ENCODE measurements at regions not wholly inside any gene's neighbourhood (a gene's known extent, or its start where the extent isn't known, plus 50 kb on each side); places are given as distances from the start of the nearest gene placed in this dataset.

GRCh38 chr18:41216341-41217003 lies 738.6 kb upstream of the PIK3C3 start:
- no TSS peak for BruUV-seq (replicated peaks)
- Histone ChIP-seq H3K27ac (ENCODE audit: control insufficient read depth, insufficient read depth) (no peak overlapping the region), H3K4me2 (ENCODE audit: control insufficient read depth, insufficient read depth) (no peak overlapping the region), H3K9ac (ENCODE audit: control insufficient read depth, insufficient read depth, low read length) (no peak overlapping the region), H3K79me2 (ENCODE audit: control insufficient read depth, insufficient read depth, low read length) (no peaks in the 10 kb centered on the region), H3K27me3 (replicated peaks in 1 of 2; ENCODE audit: control insufficient read depth in 2 of 2, insufficient read depth in 2 of 2, low read length in 1 of 2) (no peaks in the 10 kb centered on the region), H2AFZ (ENCODE audit: control insufficient read depth, low read depth, low read length) (no peak overlapping the region), H3K36me3 (ENCODE audit: control insufficient read depth in 2 of 2, insufficient read depth in 2 of 2, low read length in 1 of 2) (no peaks in the 10 kb centered on the region), H4K20me1 (ENCODE audit: control insufficient read depth, insufficient read depth) (no peaks in the 10 kb centered on the region), H3K4me1 (ENCODE audit: control insufficient read depth, insufficient read depth, low read length) (no peaks in the 10 kb centered on the region), H3K4me3 (no peak overlapping the region), H3K9me3 (replicated peaks; ENCODE audit: control insufficient read depth, insufficient read depth, low read length) (no peaks in the 10 kb centered on the region)
- WGBS (ENCODE audit: insufficient coverage, insufficient replicate concordance, low lambda C conversion rate, missing lambda C conversion rate): 35% methylated on average over 4 of the region's 4 CpGs
- ChIA-PET POLR2A (interaction anchor here (0.5 kb wide), 1 partner anchor 92 kb away, joined by 5 read pairs; no protein-coding TSS in a partner anchor), CTCF (no interaction called here), SMC1A (ENCODE audit: uncharacterized antibody, unreplicated experiment) (interaction anchor here (1.1 kb wide), 1 partner anchor 16 kb away, joined by 3 read pairs; no protein-coding TSS in a partner anchor), RAD21 (ENCODE audit: unreplicated experiment) (no interaction called here)
- DNase-seq (ENCODE audit: low read depth, low spot score): no peak
- ATAC-seq: no peak
- intact Hi-C loops (cut with micrococcal nuclease; ENCODE audit: unreplicated experiment): no loop called here
- no peak for FAIRE-seq
- in situ Hi-C loops (cut with MboI): no loop called here
- TF ChIP-seq CTCF (IDR thresholded peaks at IDR 0.05 in 2 of 3, conservative IDR thresholded peaks at IDR 0.05 in 1 of 3; ENCODE audit: control insufficient read depth in 2 of 3, extremely low read depth in 1 of 3, insufficient read depth in 1 of 3, low read depth in 3 of 3, low read length in 3 of 3) (no peak), RCOR1 (conservative IDR thresholded peaks at IDR 0.05; ENCODE audit: low read depth, low read length) (no peak), GATAD2B (conservative IDR thresholded peaks at IDR 0.05; ENCODE audit: low read depth) (no peak), ATF3 (IDR thresholded peaks at IDR 0.05; ENCODE audit: borderline replicate concordance, extremely low read depth, low read depth, low read length) (no peak), CEBPB (IDR thresholded peaks at IDR 0.05; ENCODE audit: borderline replicate concordance in 1 of 2, low read depth in 2 of 2, low read length in 2 of 2) (no peak), SIX5 (IDR thresholded peaks at IDR 0.05; ENCODE audit: low read depth, low read length, severe bottlenecking) (no peak), RUNX3 (IDR thresholded peaks at IDR 0.05; ENCODE audit: low read length) (no peak), NR2F1 (conservative IDR thresholded peaks at IDR 0.05) (no peak), TAF1 (IDR thresholded peaks at IDR 0.05; ENCODE audit: borderline replicate concordance, low read depth, low read length) (no peak)
- TF ChIP-seq, protein P1, sequence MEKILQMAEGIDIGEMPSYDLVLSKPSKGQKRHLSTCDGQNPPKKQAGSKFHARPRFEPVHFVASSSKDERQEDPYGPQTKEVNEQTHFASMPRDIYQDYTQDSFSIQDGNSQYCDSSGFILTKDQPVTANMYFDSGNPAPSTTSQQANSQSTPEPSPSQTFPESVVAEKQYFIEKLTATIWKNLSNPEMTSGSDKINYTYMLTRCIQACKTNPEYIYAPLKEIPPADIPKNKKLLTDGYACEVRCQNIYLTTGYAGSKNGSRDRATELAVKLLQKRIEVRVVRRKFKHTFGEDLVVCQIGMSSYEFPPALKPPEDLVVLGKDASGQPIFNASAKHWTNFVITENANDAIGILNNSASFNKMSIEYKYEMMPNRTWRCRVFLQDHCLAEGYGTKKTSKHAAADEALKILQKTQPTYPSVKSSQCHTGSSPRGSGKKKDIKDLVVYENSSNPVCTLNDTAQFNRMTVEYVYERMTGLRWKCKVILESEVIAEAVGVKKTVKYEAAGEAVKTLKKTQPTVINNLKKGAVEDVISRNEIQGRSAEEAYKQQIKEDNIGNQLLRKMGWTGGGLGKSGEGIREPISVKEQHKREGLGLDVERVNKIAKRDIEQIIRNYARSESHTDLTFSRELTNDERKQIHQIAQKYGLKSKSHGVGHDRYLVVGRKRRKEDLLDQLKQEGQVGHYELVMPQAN (conservative IDR thresholded peaks at IDR 0.05): no peak

Measured in GM12878 (cell line).